ENCODE measurements at regions not wholly inside any gene's neighbourhood (a gene's known extent, or its start where the extent isn't known, plus 50 kb on each side); places are given as distances from the start of the nearest gene placed in this dataset.

GRCh38 chr2:239590995-239591915 lies 190.4 kb upstream of the HDAC4 start:
- H3K79me2 ChIP-seq (ENCODE audit: control insufficient read depth, insufficient read depth, low read length) = no peaks in the 10 kb centered on the region
- H3K4me3 ChIP-seq (ENCODE audit: control insufficient read depth in 2 of 3, extremely low read depth in 1 of 3, insufficient read depth in 2 of 3, low read depth in 1 of 3, low read length in 3 of 3) = no peak overlapping the region
- H3K4me2 ChIP-seq (ENCODE audit: control insufficient read depth, extremely low read depth, insufficient read depth, low read depth, low read length) = no peak overlapping the region
- no peaks in the 10 kb centered on the region for H3K27me3 ChIP-seq (ENCODE audit: control insufficient read depth, extremely low read depth, insufficient read depth, low read length)
- DNase-seq (ENCODE audit: low read depth, low spot score) (no peak), FAIRE-seq (no peak)
- dilution Hi-C loops (cut with MboI; ENCODE audit: extremely low pct_ligation_motif_present, low sequenced_read_pairs) = no loop called here
- no peak overlapping the region for H3K27ac ChIP-seq (ENCODE audit: control insufficient read depth, insufficient read depth, low read length)
- TF ChIP-seq EZH2 (IDR thresholded peaks at IDR 0.05; ENCODE audit: low read length) = no peak
- TF ChIP-seq CTCF (optimal IDR thresholded peaks at IDR 0.05 in 1 of 3, IDR thresholded peaks at IDR 0.05 in 1 of 3, conservative IDR thresholded peaks at IDR 0.05 in 1 of 3; ENCODE audit: extremely low read depth in 1 of 3, insufficient read depth in 2 of 3, low read length in 3 of 3) = no peak
- no peak overlapping the region for H2AFZ ChIP-seq (ENCODE audit: control insufficient read depth, low read length)
- H3K9me1 ChIP-seq (ENCODE audit: control insufficient read depth, extremely low read depth, insufficient read depth, low read length) = no peaks in the 10 kb centered on the region
- H3K9me3 ChIP-seq (ENCODE audit: control insufficient read depth, low read depth, low read length) = peaks cover 10% of the 10 kb centered on the region
- no peak overlapping the region for H3K9ac ChIP-seq (ENCODE audit: control insufficient read depth, extremely low read depth, insufficient read depth, low read length)
- no peaks in the 10 kb centered on the region for H3K4me1 ChIP-seq (ENCODE audit: control insufficient read depth, extremely low read depth, insufficient read depth, low read length)
- no peaks in the 10 kb centered on the region for H4K20me1 ChIP-seq (ENCODE audit: control insufficient read depth, extremely low read depth, insufficient read depth, low read length)
- H3K36me3 ChIP-seq (ENCODE audit: control insufficient read depth in 2 of 2, extremely low read depth in 1 of 2, insufficient read depth in 2 of 2, low read length in 2 of 2) = no peaks in the 10 kb centered on the region

GRCh38 chr2:239590276-239590675 lies 189.5 kb upstream of the HDAC4 start:
- H3K4me3 ChIP-seq (ENCODE audit: control insufficient read depth in 2 of 3, extremely low read depth in 1 of 3, insufficient read depth in 2 of 3, low read depth in 1 of 3, low read length in 3 of 3) = no peak overlapping the region
- no peak overlapping the region for H3K27ac ChIP-seq (ENCODE audit: control insufficient read depth, insufficient read depth, low read length)
- H4K20me1 ChIP-seq (ENCODE audit: control insufficient read depth, extremely low read depth, insufficient read depth, low read length) = no peaks in the 10 kb centered on the region
- no peak for FAIRE-seq
- no peaks in the 10 kb centered on the region for H3K4me1 ChIP-seq (ENCODE audit: control insufficient read depth, extremely low read depth, insufficient read depth, low read length)
- H3K27me3 ChIP-seq (ENCODE audit: control insufficient read depth, extremely low read depth, insufficient read depth, low read length) = no peaks in the 10 kb centered on the region
- no peaks in the 10 kb centered on the region for H3K36me3 ChIP-seq (ENCODE audit: control insufficient read depth in 2 of 2, extremely low read depth in 1 of 2, insufficient read depth in 2 of 2, low read length in 2 of 2)
- no peak overlapping the region for H3K9ac ChIP-seq (ENCODE audit: control insufficient read depth, extremely low read depth, insufficient read depth, low read length)
- dilution Hi-C loops (cut with MboI; ENCODE audit: extremely low pct_ligation_motif_present, low sequenced_read_pairs) = no loop called here
- no peak overlapping the region for H3K4me2 ChIP-seq (ENCODE audit: control insufficient read depth, extremely low read depth, insufficient read depth, low read depth, low read length)
- no peaks in the 10 kb centered on the region for H3K9me1 ChIP-seq (ENCODE audit: control insufficient read depth, extremely low read depth, insufficient read depth, low read length)
- peaks cover 10% of the 10 kb centered on the region for H3K9me3 ChIP-seq (ENCODE audit: control insufficient read depth, low read depth, low read length)
- H3K79me2 ChIP-seq (ENCODE audit: control insufficient read depth, insufficient read depth, low read length) = no peaks in the 10 kb centered on the region
- no peak overlapping the region for H2AFZ ChIP-seq (ENCODE audit: control insufficient read depth, low read length)
- no peak for TF ChIP-seq CTCF (optimal IDR thresholded peaks at IDR 0.05 in 1 of 3, IDR thresholded peaks at IDR 0.05 in 1 of 3, conservative IDR thresholded peaks at IDR 0.05 in 1 of 3; ENCODE audit: extremely low read depth in 1 of 3, insufficient read depth in 2 of 3, low read length in 3 of 3)
- TF ChIP-seq EZH2 (IDR thresholded peaks at IDR 0.05; ENCODE audit: low read length) = no peak
- no peak for DNase-seq (ENCODE audit: low read depth, low spot score)

All from keratinocyte (primary cell).